Neural cell (in vitro differentiated cells): ENCODE measurements at regions not wholly inside any gene's neighbourhood (a gene's known extent, or its start where the extent isn't known, plus 50 kb on each side); places are given as distances from the start of the nearest gene placed in this dataset.

Source experiments
- EP300 ChIP-seq: fragments of 450-650 bp; conservative IDR thresholded peaks from 2 replicates; pipeline ENCODE4 v1.6.1; 2014; ENCODE audit warnings: antibody characterized with exemption, mild to moderate bottlenecking, moderate library complexity; ENCODE audit not compliant: poor library complexity, severe bottlenecking
- MXI1 ChIP-seq: fragments of 450-650 bp; conservative IDR thresholded peaks from 2 replicates; pipeline ENCODE4 v1.6.1; 2014; ENCODE audit warnings: antibody characterized with exemption, mild to moderate bottlenecking; ENCODE audit not compliant: poor library complexity, severe bottlenecking
- POLR2AphosphoS5 ChIP-seq: IDR thresholded peaks from 2 replicates; pipeline ENCODE4 v1.6.1; 2012
- RAD21 ChIP-seq: fragments of 450-650 bp; conservative IDR thresholded peaks from 2 replicates; pipeline ENCODE4 v1.6.1; 2014; ENCODE audit warnings: antibody characterized with exemption, mild to moderate bottlenecking, moderate library complexity
- TF ChIP-seq, protein P1 (sequence below): IDR thresholded peaks from 2 replicates; pipeline ENCODE4 v1.6.1; 2012; ENCODE audit warnings: borderline replicate concordance
- TF ChIP-seq, protein P2 (sequence below): fragments of 450-650 bp; IDR thresholded peaks from 2 replicates; pipeline ENCODE4 v1.5.1; 2014; ENCODE audit warnings: antibody characterized with exemption, mild to moderate bottlenecking, moderate library complexity; ENCODE audit not compliant: poor library complexity, severe bottlenecking

DNA sequence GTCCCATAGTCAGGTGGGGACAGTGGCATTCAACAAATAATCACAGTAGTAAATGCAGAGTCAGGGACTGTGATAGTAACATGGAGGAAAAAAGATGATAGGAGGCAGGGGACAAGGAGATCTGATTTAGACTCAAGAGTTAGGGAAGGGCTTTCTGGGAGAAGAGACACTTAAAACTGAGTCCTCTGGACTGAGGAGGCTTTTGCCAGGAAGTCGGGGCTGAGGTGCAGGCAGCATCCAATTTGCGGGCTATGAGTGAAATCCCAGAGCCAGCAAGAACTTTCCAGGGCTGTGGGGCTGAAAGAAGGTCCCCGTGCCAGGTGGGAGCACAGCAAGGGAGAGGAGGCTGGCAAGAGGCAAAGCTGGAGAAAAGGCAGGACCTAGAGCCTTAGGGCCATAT, 124.1 kb downstream of the KIF4B start:
- TF ChIP-seq, protein P1, sequence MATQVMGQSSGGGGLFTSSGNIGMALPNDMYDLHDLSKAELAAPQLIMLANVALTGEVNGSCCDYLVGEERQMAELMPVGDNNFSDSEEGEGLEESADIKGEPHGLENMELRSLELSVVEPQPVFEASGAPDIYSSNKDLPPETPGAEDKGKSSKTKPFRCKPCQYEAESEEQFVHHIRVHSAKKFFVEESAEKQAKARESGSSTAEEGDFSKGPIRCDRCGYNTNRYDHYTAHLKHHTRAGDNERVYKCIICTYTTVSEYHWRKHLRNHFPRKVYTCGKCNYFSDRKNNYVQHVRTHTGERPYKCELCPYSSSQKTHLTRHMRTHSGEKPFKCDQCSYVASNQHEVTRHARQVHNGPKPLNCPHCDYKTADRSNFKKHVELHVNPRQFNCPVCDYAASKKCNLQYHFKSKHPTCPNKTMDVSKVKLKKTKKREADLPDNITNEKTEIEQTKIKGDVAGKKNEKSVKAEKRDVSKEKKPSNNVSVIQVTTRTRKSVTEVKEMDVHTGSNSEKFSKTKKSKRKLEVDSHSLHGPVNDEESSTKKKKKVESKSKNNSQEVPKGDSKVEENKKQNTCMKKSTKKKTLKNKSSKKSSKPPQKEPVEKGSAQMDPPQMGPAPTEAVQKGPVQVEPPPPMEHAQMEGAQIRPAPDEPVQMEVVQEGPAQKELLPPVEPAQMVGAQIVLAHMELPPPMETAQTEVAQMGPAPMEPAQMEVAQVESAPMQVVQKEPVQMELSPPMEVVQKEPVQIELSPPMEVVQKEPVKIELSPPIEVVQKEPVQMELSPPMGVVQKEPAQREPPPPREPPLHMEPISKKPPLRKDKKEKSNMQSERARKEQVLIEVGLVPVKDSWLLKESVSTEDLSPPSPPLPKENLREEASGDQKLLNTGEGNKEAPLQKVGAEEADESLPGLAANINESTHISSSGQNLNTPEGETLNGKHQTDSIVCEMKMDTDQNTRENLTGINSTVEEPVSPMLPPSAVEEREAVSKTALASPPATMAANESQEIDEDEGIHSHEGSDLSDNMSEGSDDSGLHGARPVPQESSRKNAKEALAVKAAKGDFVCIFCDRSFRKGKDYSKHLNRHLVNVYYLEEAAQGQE = no peak
- TF ChIP-seq, protein P2, sequence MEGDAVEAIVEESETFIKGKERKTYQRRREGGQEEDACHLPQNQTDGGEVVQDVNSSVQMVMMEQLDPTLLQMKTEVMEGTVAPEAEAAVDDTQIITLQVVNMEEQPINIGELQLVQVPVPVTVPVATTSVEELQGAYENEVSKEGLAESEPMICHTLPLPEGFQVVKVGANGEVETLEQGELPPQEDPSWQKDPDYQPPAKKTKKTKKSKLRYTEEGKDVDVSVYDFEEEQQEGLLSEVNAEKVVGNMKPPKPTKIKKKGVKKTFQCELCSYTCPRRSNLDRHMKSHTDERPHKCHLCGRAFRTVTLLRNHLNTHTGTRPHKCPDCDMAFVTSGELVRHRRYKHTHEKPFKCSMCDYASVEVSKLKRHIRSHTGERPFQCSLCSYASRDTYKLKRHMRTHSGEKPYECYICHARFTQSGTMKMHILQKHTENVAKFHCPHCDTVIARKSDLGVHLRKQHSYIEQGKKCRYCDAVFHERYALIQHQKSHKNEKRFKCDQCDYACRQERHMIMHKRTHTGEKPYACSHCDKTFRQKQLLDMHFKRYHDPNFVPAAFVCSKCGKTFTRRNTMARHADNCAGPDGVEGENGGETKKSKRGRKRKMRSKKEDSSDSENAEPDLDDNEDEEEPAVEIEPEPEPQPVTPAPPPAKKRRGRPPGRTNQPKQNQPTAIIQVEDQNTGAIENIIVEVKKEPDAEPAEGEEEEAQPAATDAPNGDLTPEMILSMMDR = no peak
- TF ChIP-seq EP300 (no peak), MXI1 (no peak), RAD21 (no peak), POLR2AphosphoS5 (no peak)
